ENCODE measurements at regions not wholly inside any gene's neighbourhood (a gene's known extent, or its start where the extent isn't known, plus 50 kb on each side); places are given as distances from the start of the nearest gene placed in this dataset.

GRCh38 chr5:173473288-173473687 is 143.2 kb downstream of the BOD1 start:
- TF ChIP-seq POLR2A (IDR thresholded peaks at IDR 0.05; ENCODE audit: low read depth, low read length), result no peak
- TF ChIP-seq, protein P1, sequence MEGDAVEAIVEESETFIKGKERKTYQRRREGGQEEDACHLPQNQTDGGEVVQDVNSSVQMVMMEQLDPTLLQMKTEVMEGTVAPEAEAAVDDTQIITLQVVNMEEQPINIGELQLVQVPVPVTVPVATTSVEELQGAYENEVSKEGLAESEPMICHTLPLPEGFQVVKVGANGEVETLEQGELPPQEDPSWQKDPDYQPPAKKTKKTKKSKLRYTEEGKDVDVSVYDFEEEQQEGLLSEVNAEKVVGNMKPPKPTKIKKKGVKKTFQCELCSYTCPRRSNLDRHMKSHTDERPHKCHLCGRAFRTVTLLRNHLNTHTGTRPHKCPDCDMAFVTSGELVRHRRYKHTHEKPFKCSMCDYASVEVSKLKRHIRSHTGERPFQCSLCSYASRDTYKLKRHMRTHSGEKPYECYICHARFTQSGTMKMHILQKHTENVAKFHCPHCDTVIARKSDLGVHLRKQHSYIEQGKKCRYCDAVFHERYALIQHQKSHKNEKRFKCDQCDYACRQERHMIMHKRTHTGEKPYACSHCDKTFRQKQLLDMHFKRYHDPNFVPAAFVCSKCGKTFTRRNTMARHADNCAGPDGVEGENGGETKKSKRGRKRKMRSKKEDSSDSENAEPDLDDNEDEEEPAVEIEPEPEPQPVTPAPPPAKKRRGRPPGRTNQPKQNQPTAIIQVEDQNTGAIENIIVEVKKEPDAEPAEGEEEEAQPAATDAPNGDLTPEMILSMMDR (IDR thresholded peaks at IDR 0.05; ENCODE audit: extremely low read depth in 1 of 2, insufficient read depth in 1 of 2, low read depth in 1 of 2, low read length in 2 of 2), result no peak
- no peak for TF ChIP-seq POLR2AphosphoS5 (IDR thresholded peaks at IDR 0.05; ENCODE audit: insufficient read depth, low read depth, low read length)
- no peak for TF ChIP-seq EZH2 (IDR thresholded peaks at IDR 0.05; ENCODE audit: borderline replicate concordance, low read depth, low read length, severe bottlenecking)
